A549 (cell line): ENCODE measurements at regions not wholly inside any gene's neighbourhood (a gene's known extent, or its start where the extent isn't known, plus 50 kb on each side); places are given as distances from the start of the nearest gene placed in this dataset.

ENCODE experiments used
- ATAC-seq, 2 experiments: fragments of 200-7000 bp in 1 of 2; fragments of >200 bp in 1 of 2; cut with Nextera tagmentation in 1 of 2; cut with Tn5 transposase in 1 of 2; 3 replicates each; pipeline versions ENCODE4 v1.8.0 to v1.9.1; 2018 to 2020; ENCODE audit warnings: mild to moderate bottlenecking in 1 of 2, moderate library complexity in 1 of 2
- CTCF ChIA-PET: fragments of 300-600 bp; sonication (Branson Sonifier 250); formaldehyde crosslinking; extraction: SDS; loops from one replicate; lab custom pipeline; 2021; ENCODE audit warnings: antibody characterized with exemption, inconsistent platforms; lab: Yijun Ruan, JAX
- POLR2A ChIA-PET: fragments of 350-600 bp; formaldehyde crosslinking; extraction: SDS; loops from one replicate; lab custom pipeline; 2021; ENCODE audit warnings: antibody characterized with exemption, inconsistent platforms; lab: Yijun Ruan, JAX
- DNase-seq, 2 experiments: peaks; one replicate each; pipeline versions ENCODE4 v3.0.0 to v3.0.0-alpha.2; 2011 to 2016; ENCODE audit warnings: low read depth in 1 of 2, low spot score in 1 of 2
- FAIRE-seq: peaks from 2 replicates; lab custom pipeline; 2011; peaks lifted over from hg19 to GRCh38; lab: Jason Lieb, UNC
- H3K27ac ChIP-seq, 2 experiments: fragments of >200 bp; sonication (Bioruptor Twin); formaldehyde crosslinking; 3 replicates each; pipeline ENCODE4 v1.5.1; 2016 to 2017
- H3K4me1 ChIP-seq: fragments of >200 bp; sonication (Bioruptor Twin); formaldehyde crosslinking; 3 replicates; pipeline ENCODE4 v1.6.1; 2016
- H3K4me2 ChIP-seq: fragments of >200 bp; sonication (Bioruptor Twin); formaldehyde crosslinking; 3 replicates; pipeline ENCODE4 v1.6.1; 2016
- H3K4me3 ChIP-seq: fragments of >200 bp; sonication (Bioruptor Twin); formaldehyde crosslinking; 3 replicates; pipeline ENCODE4 v1.5.1; 2016
- H3K9me3 ChIP-seq: fragments of >200 bp; sonication (Bioruptor Twin); formaldehyde crosslinking; 3 replicates; pipeline ENCODE4 v1.6.1; 2016
- BHLHE40 ChIP-seq: IDR thresholded peaks from 2 replicates; pipeline ENCODE4 v1.6.1; 2012; ENCODE audit warnings: low read depth, low read length, inconsistent platforms
- CBX2 ChIP-seq: fragments of 200-600 bp; sonication (generic); IDR thresholded peaks from 2 replicates; pipeline ENCODE4 v1.6.1; 2016; ENCODE audit warnings: low read depth, mild to moderate bottlenecking, borderline replicate concordance
- CHD2 ChIP-seq: fragments of 150-350 bp; IDR thresholded peaks from 2 replicates; pipeline ENCODE4 v1.6.1; 2014; ENCODE audit warnings: low read length; ENCODE audit not compliant: partially characterized antibody
- EHF ChIP-seq: fragments of 250-450 bp; sonication (Bioruptor Pico); IDR thresholded peaks from 2 replicates; pipeline ENCODE4 v1.5.0; 2020; ENCODE audit warnings: mild to moderate bottlenecking
- EHMT2 ChIP-seq: fragments of 200-600 bp; sonication (generic); IDR thresholded peaks from 2 replicates; pipeline ENCODE4 v1.6.1; 2016; ENCODE audit warnings: antibody characterized with exemption, low read depth, mild to moderate bottlenecking, moderate library complexity
- ESRRA ChIP-seq: fragments of 150-350 bp; IDR thresholded peaks from 2 replicates; pipeline ENCODE4 v1.6.1; 2014; ENCODE audit warnings: mild to moderate bottlenecking, low read length, borderline replicate concordance
- FOSB ChIP-seq: fragments of 250-450 bp; sonication (Bioruptor Pico); IDR thresholded peaks from 2 replicates; pipeline ENCODE4 v1.5.0; 2020; ENCODE audit warnings: mild to moderate bottlenecking, moderate library complexity
- FOSL2 ChIP-seq, 2 experiments: fragments of 450-650 bp in 1 of 2; fragments of >200 bp in 1 of 2; sonication (Bioruptor Twin) in 1 of 2; formaldehyde crosslinking; IDR thresholded peaks; 2 replicates each; pipeline versions ENCODE4 v1.5.0 to v1.6.1; 2016 to 2020; ENCODE audit warnings: mild to moderate bottlenecking in 1 of 2, moderate library complexity in 1 of 2
- HDAC2 ChIP-seq: fragments of 200-600 bp; sonication (generic); IDR thresholded peaks from 2 replicates; pipeline ENCODE4 v1.6.1; 2016
- HEYL ChIP-seq: fragments of 250-450 bp; sonication (Bioruptor Pico); IDR thresholded peaks from 2 replicates; pipeline ENCODE4 v1.8.0; 2021; ENCODE audit warnings: mild to moderate bottlenecking, moderate library complexity
- HMGXB4 ChIP-seq: fragments of 250-450 bp; sonication (Bioruptor Pico); IDR thresholded peaks from 2 replicates; pipeline ENCODE4 v1.5.0; 2021; ENCODE audit warnings: mild to moderate bottlenecking, moderate library complexity, borderline replicate concordance
- JUN ChIP-seq, 2 experiments: fragments of >200 bp; sonication (Bioruptor Twin); formaldehyde crosslinking; IDR thresholded peaks; 2 replicates in 1 of 2; 3 replicates in 1 of 2; pipeline ENCODE4 v1.6.1; 2016 to 2017
- JUNB ChIP-seq: fragments of >200 bp; sonication (Bioruptor Twin); formaldehyde crosslinking; IDR thresholded peaks from 2 replicates; pipeline ENCODE4 v1.6.1; 2016
- MAZ ChIP-seq: fragments of 150-350 bp; IDR thresholded peaks from 2 replicates; pipeline ENCODE4 v1.6.1; 2014; ENCODE audit warnings: antibody characterized with exemption, low read depth, low read length, borderline replicate concordance
- NFE2L2 ChIP-seq: fragments of 150-350 bp; conservative IDR thresholded peaks from 2 replicates; pipeline ENCODE4 v1.6.1; 2014; ENCODE audit warnings: low read length
- NR3C1 ChIP-seq: fragments of >200 bp; sonication (Bioruptor Twin); formaldehyde crosslinking; IDR thresholded peaks from 3 replicates; pipeline ENCODE4 v1.6.1; 2017
- POLR2AphosphoS2 ChIP-seq: conservative IDR thresholded peaks from 2 replicates; pipeline ENCODE4 v1.6.1; 2012; ENCODE audit warnings: low read length, improper control_type of control experiment, inconsistent platforms
- RFX5 ChIP-seq: fragments of 450-650 bp; IDR thresholded peaks from 2 replicates; pipeline ENCODE4 v1.7.1; 2014; ENCODE audit warnings: antibody characterized with exemption, mild to moderate bottlenecking, moderate library complexity
- RNF2 ChIP-seq: fragments of 200-600 bp; sonication (generic); IDR thresholded peaks from 2 replicates; pipeline ENCODE4 v1.6.1; 2016; ENCODE audit warnings: low read depth, mild to moderate bottlenecking, antibody characterized with exemption, moderate library complexity, borderline replicate concordance
- WGBS: methylation state at CpG from one replicate; pipeline ENCODE4 v1.1.6; 2017; ENCODE audit errors: missing lambda C conversion rate; 5-methylcytosine and 5-hydroxymethylcytosine counted together
- TF ChIP-seq, protein P1 (sequence below): fragments of >200 bp; sonication (Bioruptor Twin); formaldehyde crosslinking; IDR thresholded peaks from 3 replicates; pipeline ENCODE4 v1.6.1; 2016
- TF ChIP-seq, protein P2 (sequence below): fragments of 150-350 bp; IDR thresholded peaks from 2 replicates; pipeline ENCODE4 v1.6.1; 2014; ENCODE audit warnings: low read depth, mild to moderate bottlenecking, low read length
- TF ChIP-seq, protein P3 (sequence below): fragments of >200 bp; sonication (Bioruptor Twin); formaldehyde crosslinking; IDR thresholded peaks from 3 replicates; pipeline ENCODE4 v1.5.1; 2016

DNA sequence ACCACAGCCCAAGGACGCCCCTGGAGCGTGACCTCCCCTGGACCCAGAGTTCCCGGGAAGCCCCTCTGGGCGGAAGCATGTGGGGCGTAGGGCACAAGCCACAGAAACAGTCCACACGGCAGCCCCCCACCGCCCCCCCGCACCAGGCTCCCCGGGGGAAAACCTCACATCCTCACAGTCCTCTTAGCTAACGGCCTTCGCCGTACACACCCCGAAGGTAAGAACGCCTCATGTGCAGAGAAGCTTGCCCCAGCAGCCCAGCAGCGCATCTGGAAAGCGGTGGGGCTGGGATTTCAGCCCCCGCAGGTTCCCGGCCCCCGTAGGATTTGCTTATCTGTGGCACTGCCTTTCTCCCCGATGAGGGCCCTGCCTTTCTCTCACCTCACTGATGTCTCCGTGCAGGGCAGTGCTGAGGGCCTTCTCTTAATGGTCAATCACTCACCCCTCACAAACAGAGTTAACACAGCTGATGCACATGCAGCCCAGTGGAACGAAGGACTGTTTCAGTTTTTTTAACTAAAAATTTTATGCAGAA lies 309.2 kb downstream of the BRD1 start:
- TF ChIP-seq BHLHE40 (no peak), RFX5 (no peak), ESRRA (no peak), HMGXB4 (CRISPR knock-in tag) (no peak), FOSB (no peak)
- no peak for DNase-seq
- Histone ChIP-seq H3K4me3 (no peak overlapping the region), H3K27ac (no peak overlapping the region), H3K4me2 (no peak overlapping the region), H3K4me1 (no peaks in the 10 kb centered on the region), H3K9me3 (no peaks in the 10 kb centered on the region)
- no peak for FAIRE-seq
- ATAC-seq: no peak
- POLR2A ChIA-PET: no interaction called here
- 59% methylated on average over 9 of the region's 22 CpGs for WGBS
- CTCF ChIA-PET: no interaction called here

GRCh38 chr22:49517667-49518185 lies 309.9 kb downstream of the BRD1 start:
- H3K9me3 ChIP-seq: no peaks in the 10 kb centered on the region
- DNase-seq (no peak), ATAC-seq (no peak), FAIRE-seq (no peak)
- TF ChIP-seq NR3C1 (no peak), HDAC2 (no peak), EHF (no peak), NFE2L2 (no peak), EHMT2 (no peak), RNF2 (no peak)
- TF ChIP-seq, protein P1, sequence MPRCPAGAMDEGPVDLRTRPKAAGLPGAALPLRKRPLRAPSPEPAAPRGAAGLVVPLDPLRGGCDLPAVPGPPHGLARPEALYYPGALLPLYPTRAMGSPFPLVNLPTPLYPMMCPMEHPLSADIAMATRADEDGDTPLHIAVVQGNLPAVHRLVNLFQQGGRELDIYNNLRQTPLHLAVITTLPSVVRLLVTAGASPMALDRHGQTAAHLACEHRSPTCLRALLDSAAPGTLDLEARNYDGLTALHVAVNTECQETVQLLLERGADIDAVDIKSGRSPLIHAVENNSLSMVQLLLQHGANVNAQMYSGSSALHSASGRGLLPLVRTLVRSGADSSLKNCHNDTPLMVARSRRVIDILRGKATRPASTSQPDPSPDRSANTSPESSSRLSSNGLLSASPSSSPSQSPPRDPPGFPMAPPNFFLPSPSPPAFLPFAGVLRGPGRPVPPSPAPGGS: no peak
- H3K4me3 ChIP-seq: no peak overlapping the region
- no peaks in the 10 kb centered on the region for H3K4me1 ChIP-seq
- H3K4me2 ChIP-seq: no peak overlapping the region
- H3K27ac ChIP-seq: no peak overlapping the region
- WGBS: 50% methylated on average over 17 of the region's 23 CpGs
- POLR2A ChIA-PET: no interaction called here
- CTCF ChIA-PET: no interaction called here

DNA sequence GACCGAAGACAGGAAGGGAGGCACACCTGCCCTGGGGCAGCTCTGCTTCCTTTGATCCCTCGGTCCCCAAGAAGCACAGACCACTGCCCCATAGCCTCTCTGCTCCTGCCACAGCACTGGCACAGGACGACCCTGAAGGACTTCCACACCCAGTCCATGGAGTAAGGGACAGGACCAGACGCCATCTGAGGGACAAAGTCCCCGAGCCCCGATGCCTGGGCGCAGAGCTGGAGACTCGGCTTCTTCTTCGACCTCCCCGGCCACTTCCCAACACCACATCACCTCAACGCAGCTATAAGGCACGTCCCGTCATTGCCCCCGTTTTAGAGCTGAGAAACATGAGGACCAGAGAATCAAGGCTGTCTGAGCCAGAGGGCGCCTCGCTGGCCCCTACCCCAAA lies 310.5 kb downstream of the BRD1 start:
- CTCF ChIA-PET: no interaction called here
- no peak for FAIRE-seq
- DNase-seq: no peak
- ATAC-seq: no peak
- WGBS: 41% methylated on average over 6 of the region's 16 CpGs
- POLR2A ChIA-PET: no interaction called here
- Histone ChIP-seq H3K9me3 (no peaks in the 10 kb centered on the region), H3K27ac (no peak overlapping the region)
- TF ChIP-seq ESRRA (no peak), RNF2 (no peak), HDAC2 (no peak), MAZ (no peak), CBX2 (no peak), CHD2 (no peak), JUNB (no peak), HMGXB4 (CRISPR knock-in tag) (no peak), JUN (IDR thresholded peaks at IDR 0.05) (no peak), HEYL (CRISPR knock-in tag) (no peak), EHMT2 (no peak), POLR2AphosphoS2 (no peak), FOSL2 (IDR thresholded peaks at IDR 0.05) (no peak), FOSL2 (CRISPR knock-in tag; IDR thresholded peaks at IDR 0.05) (no peak)
- TF ChIP-seq, protein P2, sequence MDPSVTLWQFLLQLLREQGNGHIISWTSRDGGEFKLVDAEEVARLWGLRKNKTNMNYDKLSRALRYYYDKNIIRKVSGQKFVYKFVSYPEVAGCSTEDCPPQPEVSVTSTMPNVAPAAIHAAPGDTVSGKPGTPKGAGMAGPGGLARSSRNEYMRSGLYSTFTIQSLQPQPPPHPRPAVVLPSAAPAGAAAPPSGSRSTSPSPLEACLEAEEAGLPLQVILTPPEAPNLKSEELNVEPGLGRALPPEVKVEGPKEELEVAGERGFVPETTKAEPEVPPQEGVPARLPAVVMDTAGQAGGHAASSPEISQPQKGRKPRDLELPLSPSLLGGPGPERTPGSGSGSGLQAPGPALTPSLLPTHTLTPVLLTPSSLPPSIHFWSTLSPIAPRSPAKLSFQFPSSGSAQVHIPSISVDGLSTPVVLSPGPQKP: no peak
- TF ChIP-seq, protein P3, sequence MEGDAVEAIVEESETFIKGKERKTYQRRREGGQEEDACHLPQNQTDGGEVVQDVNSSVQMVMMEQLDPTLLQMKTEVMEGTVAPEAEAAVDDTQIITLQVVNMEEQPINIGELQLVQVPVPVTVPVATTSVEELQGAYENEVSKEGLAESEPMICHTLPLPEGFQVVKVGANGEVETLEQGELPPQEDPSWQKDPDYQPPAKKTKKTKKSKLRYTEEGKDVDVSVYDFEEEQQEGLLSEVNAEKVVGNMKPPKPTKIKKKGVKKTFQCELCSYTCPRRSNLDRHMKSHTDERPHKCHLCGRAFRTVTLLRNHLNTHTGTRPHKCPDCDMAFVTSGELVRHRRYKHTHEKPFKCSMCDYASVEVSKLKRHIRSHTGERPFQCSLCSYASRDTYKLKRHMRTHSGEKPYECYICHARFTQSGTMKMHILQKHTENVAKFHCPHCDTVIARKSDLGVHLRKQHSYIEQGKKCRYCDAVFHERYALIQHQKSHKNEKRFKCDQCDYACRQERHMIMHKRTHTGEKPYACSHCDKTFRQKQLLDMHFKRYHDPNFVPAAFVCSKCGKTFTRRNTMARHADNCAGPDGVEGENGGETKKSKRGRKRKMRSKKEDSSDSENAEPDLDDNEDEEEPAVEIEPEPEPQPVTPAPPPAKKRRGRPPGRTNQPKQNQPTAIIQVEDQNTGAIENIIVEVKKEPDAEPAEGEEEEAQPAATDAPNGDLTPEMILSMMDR: no peak
- TF ChIP-seq, all 56 proteins: peak for 0
- no peak overlapping the region for H3K4me3 ChIP-seq
- H3K4me2 ChIP-seq: no peak overlapping the region
- H3K4me1 ChIP-seq: no peaks in the 10 kb centered on the region
